MG63 (cell line): ENCODE measurements at regions not wholly inside any gene's neighbourhood (a gene's known extent, or its start where the extent isn't known, plus 50 kb on each side); places are given as distances from the start of the nearest gene placed in this dataset.

ENCODE experiments used
- DNase-seq: peaks from one replicate; pipeline ENCODE4 v3.0.0-alpha.2; 2020
- H3K27me3 ChIP-seq: fragments of 250-450 bp; sonication (Bioruptor Pico); 2 replicates; pipeline ENCODE4 v1.5.1; 2020; ENCODE audit warnings: mild to moderate bottlenecking, moderate library complexity
- H3K36me3 ChIP-seq: fragments of 250-450 bp; sonication (Bioruptor Pico); 2 replicates; pipeline ENCODE4 v1.5.1; 2020; ENCODE audit warnings: mild to moderate bottlenecking, moderate library complexity
- H3K4me3 ChIP-seq: fragments of 250-450 bp; sonication (Bioruptor Pico); 2 replicates; pipeline ENCODE4 v1.5.1; 2020; ENCODE audit warnings: mild to moderate bottlenecking, moderate library complexity
- H3K9me3 ChIP-seq: fragments of 250-450 bp; sonication (Bioruptor Pico); 2 replicates; pipeline ENCODE4 v1.5.1; 2020; ENCODE audit warnings: mild to moderate bottlenecking, moderate library complexity

GRCh38 chr2:207300817-207301216, 135.1 kb upstream of the KLF7 start:
- H3K27me3 ChIP-seq: no peaks in the 10 kb centered on the region
- no peak for DNase-seq
- peaks cover 10% of the 10 kb centered on the region; the same call in 1 of the 2 replicates for H3K9me3 ChIP-seq
- H3K4me3 ChIP-seq: no peak overlapping the region
- H3K36me3 ChIP-seq: no peaks in the 10 kb centered on the region

- DNase-seq: no peak
Observed at GRCh38 chr2:207304761-207305160, 139.0 kb upstream of the KLF7 start.

GRCh38 chr2:207308519-207309224, 142.9 kb upstream of the KLF7 start:
- Histone ChIP-seq H3K27me3 (no peaks in the 10 kb centered on the region), H3K4me3 (no peak overlapping the region), H3K9me3 (no peaks in the 10 kb centered on the region), H3K36me3 (no peaks in the 10 kb centered on the region)
- DNase-seq: no peak

More at GRCh38 chr2:207304761-207305160, 139.0 kb upstream of the KLF7 start:
- H3K4me3 ChIP-seq: no peak overlapping the region
- H3K36me3 ChIP-seq: no peaks in the 10 kb centered on the region
- H3K9me3 ChIP-seq: peaks cover 10% of the 10 kb centered on the region; the same call in 1 of the 2 replicates
- H3K27me3 ChIP-seq: no peaks in the 10 kb centered on the region

GRCh38 chr2:207311316-207312005, 145.7 kb upstream of the KLF7 start:
- DNase-seq: peak; percentile 83
- H3K36me3 ChIP-seq: no peaks in the 10 kb centered on the region
- H3K9me3 ChIP-seq: no peaks in the 10 kb centered on the region
- no peaks in the 10 kb centered on the region for H3K27me3 ChIP-seq
- no peak overlapping the region for H3K4me3 ChIP-seq

GRCh38 chr2:207312006-207312356, 146.2 kb upstream of the KLF7 start:
- DNase-seq: no peak

GRCh38 chr2:207313947-207314346, 148.2 kb upstream of the KLF7 start:
- Histone ChIP-seq H3K4me3 (no peak overlapping the region), H3K9me3 (no peaks in the 10 kb centered on the region), H3K36me3 (no peaks in the 10 kb centered on the region), H3K27me3 (no peaks in the 10 kb centered on the region)
- no peak for DNase-seq

More at GRCh38 chr2:207312006-207312356, 146.2 kb upstream of the KLF7 start:
- H3K36me3 ChIP-seq: no peaks in the 10 kb centered on the region
- H3K9me3 ChIP-seq: no peaks in the 10 kb centered on the region
- no peaks in the 10 kb centered on the region for H3K27me3 ChIP-seq
- H3K4me3 ChIP-seq: no peak overlapping the region

GRCh38 chr2:207315131-207315530, 149.4 kb upstream of the KLF7 start:
- no peaks in the 10 kb centered on the region for H3K27me3 ChIP-seq
- no peaks in the 10 kb centered on the region for H3K36me3 ChIP-seq
- no peak overlapping the region for H3K4me3 ChIP-seq
- H3K9me3 ChIP-seq: no peaks in the 10 kb centered on the region
- DNase-seq: no peak

- no peaks in the 10 kb centered on the region for H3K27me3 ChIP-seq
- DNase-seq: no peak
- H3K4me3 ChIP-seq: no peak overlapping the region
- H3K36me3 ChIP-seq: no peaks in the 10 kb centered on the region; the same call in 1 of the 2 replicates
- no peaks in the 10 kb centered on the region for H3K9me3 ChIP-seq
Observed at GRCh38 chr2:207316484-207316883, 150.7 kb upstream of the KLF7 start.

- H3K9me3 ChIP-seq: no peaks in the 10 kb centered on the region
- no peaks in the 10 kb centered on the region; the same call in 1 of the 2 replicates for H3K36me3 ChIP-seq
- no peak for DNase-seq
- no peaks in the 10 kb centered on the region for H3K27me3 ChIP-seq
- H3K4me3 ChIP-seq: no peak overlapping the region
Observed at GRCh38 chr2:207316906-207317305, 151.2 kb upstream of the KLF7 start.

GRCh38 chr2:207317378-207317984, 151.7 kb upstream of the KLF7 start:
- Histone ChIP-seq H3K9me3 (no peaks in the 10 kb centered on the region), H3K27me3 (no peaks in the 10 kb centered on the region), H3K36me3 (no peaks in the 10 kb centered on the region; the same call in 1 of the 2 replicates), H3K4me3 (no peak overlapping the region)
- DNase-seq: no peak

- no peak for DNase-seq
- Histone ChIP-seq H3K36me3 (no peaks in the 10 kb centered on the region; the same call in 1 of the 2 replicates), H3K27me3 (no peaks in the 10 kb centered on the region), H3K4me3 (no peak overlapping the region), H3K9me3 (no peaks in the 10 kb centered on the region)
Observed at GRCh38 chr2:207318181-207318628, 152.5 kb upstream of the KLF7 start.

GRCh38 chr2:207319316-207319715, 153.6 kb upstream of the KLF7 start:
- Histone ChIP-seq H3K36me3 (no peaks in the 10 kb centered on the region; the same call in 1 of the 2 replicates), H3K4me3 (no peak overlapping the region), H3K27me3 (no peaks in the 10 kb centered on the region), H3K9me3 (no peaks in the 10 kb centered on the region)
- no peak for DNase-seq

- H3K9me3 ChIP-seq: no peaks in the 10 kb centered on the region
Observed at GRCh38 chr2:207320381-207321159, 154.8 kb upstream of the KLF7 start.

GRCh38 chr2:207321514-207321913, 155.8 kb upstream of the KLF7 start:
- Histone ChIP-seq H3K27me3 (no peaks in the 10 kb centered on the region), H3K9me3 (no peaks in the 10 kb centered on the region), H3K4me3 (no peak overlapping the region), H3K36me3 (no peaks in the 10 kb centered on the region; the same call in 1 of the 2 replicates)
- no peak for DNase-seq

More at GRCh38 chr2:207320381-207321159, 154.8 kb upstream of the KLF7 start:
- H3K36me3 ChIP-seq: no peaks in the 10 kb centered on the region; the same call in 1 of the 2 replicates
- no peaks in the 10 kb centered on the region for H3K27me3 ChIP-seq
- no peak for DNase-seq
- no peak overlapping the region for H3K4me3 ChIP-seq

GRCh38 chr2:207324001-207324400, 158.3 kb upstream of the KLF7 start:
- DNase-seq: no peak
- no peak overlapping the region for H3K4me3 ChIP-seq
- H3K27me3 ChIP-seq: no peaks in the 10 kb centered on the region
- no peaks in the 10 kb centered on the region; the same call in 1 of the 2 replicates for H3K36me3 ChIP-seq
- no peaks in the 10 kb centered on the region for H3K9me3 ChIP-seq

GRCh38 chr2:207327513-207327912, 161.8 kb upstream of the KLF7 start:
- Histone ChIP-seq H3K9me3 (no peaks in the 10 kb centered on the region), H3K4me3 (no peak overlapping the region), H3K27me3 (no peaks in the 10 kb centered on the region), H3K36me3 (no peaks in the 10 kb centered on the region)
- no peak for DNase-seq
